ENCODE measurements at regions not wholly inside any gene's neighbourhood (a gene's known extent, or its start where the extent isn't known, plus 50 kb on each side); places are given as distances from the start of the nearest gene placed in this dataset.

DNA sequence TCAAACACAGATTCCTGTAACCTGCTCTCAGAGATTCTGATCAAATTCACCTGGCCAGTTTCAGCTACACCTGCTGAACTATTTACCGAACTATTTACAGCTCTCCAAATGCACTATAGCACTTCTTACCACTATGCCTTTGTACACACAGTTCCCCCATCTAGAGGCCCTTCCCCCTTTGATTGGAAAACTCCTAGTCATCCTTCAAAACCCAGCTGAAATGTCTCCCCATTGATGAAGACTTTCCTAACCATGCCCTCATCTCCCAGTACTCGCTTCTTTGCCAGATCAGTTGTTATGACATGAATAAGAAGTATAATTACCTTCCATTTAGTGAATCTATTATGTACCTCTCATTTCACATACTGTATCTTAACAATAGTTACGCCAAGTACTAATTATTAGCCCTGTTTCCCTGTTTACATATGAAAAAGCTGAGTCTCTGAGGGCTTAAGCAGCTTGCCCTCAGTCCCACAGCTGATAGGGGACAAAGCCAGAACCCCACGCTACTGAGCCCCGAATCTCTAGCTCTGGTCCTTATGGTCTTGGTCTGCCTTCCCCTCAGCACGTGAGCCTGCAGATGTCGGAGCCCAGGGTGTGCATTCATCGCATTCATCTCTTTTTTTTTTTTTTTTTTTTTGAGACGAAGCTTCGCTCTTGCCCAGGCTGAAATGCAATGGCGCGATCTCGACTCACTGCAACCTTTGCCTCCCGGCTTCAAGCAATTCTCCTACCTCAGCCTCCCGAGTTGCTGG, 64.7 kb upstream of the ASAP2 start:
- TF ChIP-seq, protein P1, sequence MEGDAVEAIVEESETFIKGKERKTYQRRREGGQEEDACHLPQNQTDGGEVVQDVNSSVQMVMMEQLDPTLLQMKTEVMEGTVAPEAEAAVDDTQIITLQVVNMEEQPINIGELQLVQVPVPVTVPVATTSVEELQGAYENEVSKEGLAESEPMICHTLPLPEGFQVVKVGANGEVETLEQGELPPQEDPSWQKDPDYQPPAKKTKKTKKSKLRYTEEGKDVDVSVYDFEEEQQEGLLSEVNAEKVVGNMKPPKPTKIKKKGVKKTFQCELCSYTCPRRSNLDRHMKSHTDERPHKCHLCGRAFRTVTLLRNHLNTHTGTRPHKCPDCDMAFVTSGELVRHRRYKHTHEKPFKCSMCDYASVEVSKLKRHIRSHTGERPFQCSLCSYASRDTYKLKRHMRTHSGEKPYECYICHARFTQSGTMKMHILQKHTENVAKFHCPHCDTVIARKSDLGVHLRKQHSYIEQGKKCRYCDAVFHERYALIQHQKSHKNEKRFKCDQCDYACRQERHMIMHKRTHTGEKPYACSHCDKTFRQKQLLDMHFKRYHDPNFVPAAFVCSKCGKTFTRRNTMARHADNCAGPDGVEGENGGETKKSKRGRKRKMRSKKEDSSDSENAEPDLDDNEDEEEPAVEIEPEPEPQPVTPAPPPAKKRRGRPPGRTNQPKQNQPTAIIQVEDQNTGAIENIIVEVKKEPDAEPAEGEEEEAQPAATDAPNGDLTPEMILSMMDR (conservative IDR thresholded peaks at IDR 0.05), result no peak
- TF ChIP-seq ZFX (IDR thresholded peaks at IDR 0.05), result no peak

Data from C4-2B (cell line).